ENCODE measurements at regions not wholly inside any gene's neighbourhood (a gene's known extent, or its start where the extent isn't known, plus 50 kb on each side); places are given as distances from the start of the nearest gene placed in this dataset.

- no peak for DNase-seq (ENCODE audit: low spot score)
- TF ChIP-seq CTCF (IDR thresholded peaks at IDR 0.05; ENCODE audit: extremely low read depth, missing control alignments): no peak
Measured at GRCh38 chr4:41425650-41426049, 112.3 kb upstream of the LIMCH1 start.

GRCh38 chr4:41426539-41426938 lies 111.4 kb upstream of the LIMCH1 start:
- DNase-seq (ENCODE audit: low spot score): no peak

GRCh38 chr4:41427306-41427882 lies 110.6 kb upstream of the LIMCH1 start:
- no peak for TF ChIP-seq CTCF (IDR thresholded peaks at IDR 0.05; ENCODE audit: extremely low read depth, missing control alignments)
- DNase-seq (ENCODE audit: low spot score): no peak

More at GRCh38 chr4:41426539-41426938, 111.4 kb upstream of the LIMCH1 start:
- no peak for TF ChIP-seq CTCF (IDR thresholded peaks at IDR 0.05; ENCODE audit: extremely low read depth, missing control alignments)

GRCh38 chr4:41427931-41428600 lies 109.9 kb upstream of the LIMCH1 start:
- DNase-seq (ENCODE audit: low spot score): no peak
- TF ChIP-seq CTCF (IDR thresholded peaks at IDR 0.05; ENCODE audit: extremely low read depth, missing control alignments): no peak

- TF ChIP-seq CTCF (IDR thresholded peaks at IDR 0.05; ENCODE audit: extremely low read depth, missing control alignments): no peak
- DNase-seq (ENCODE audit: low spot score): no peak
Measured at GRCh38 chr4:41428601-41429279, 109.2 kb upstream of the LIMCH1 start.

GRCh38 chr4:41429280-41429669 lies 108.7 kb upstream of the LIMCH1 start:
- TF ChIP-seq CTCF (IDR thresholded peaks at IDR 0.05; ENCODE audit: extremely low read depth, missing control alignments): no peak
- no peak for DNase-seq (ENCODE audit: low spot score)

GRCh38 chr4:41430792-41431191 lies 107.2 kb upstream of the LIMCH1 start:
- no peak for DNase-seq (ENCODE audit: low spot score)
- TF ChIP-seq CTCF (IDR thresholded peaks at IDR 0.05; ENCODE audit: extremely low read depth, missing control alignments): no peak

All from GM20000 (cell line).